WTC11 (cell line): ENCODE measurements at regions not wholly inside any gene's neighbourhood (a gene's known extent, or its start where the extent isn't known, plus 50 kb on each side); places are given as distances from the start of the nearest gene placed in this dataset.

Experiments
- ATF1 ChIP-seq: sonication (generic); formaldehyde crosslinking; IDR thresholded peaks from 2 replicates; pipeline ENCODE4 v1.8.1; 2023; ENCODE audit warnings: mild to moderate bottlenecking, moderate library complexity, missing genetic modification reagents
- ATF2 ChIP-seq: sonication (generic); formaldehyde crosslinking; IDR thresholded peaks from 2 replicates; pipeline ENCODE4 v1.8.1; 2022; ENCODE audit warnings: low read depth, missing genetic modification reagents, borderline replicate concordance
- CREB1 ChIP-seq: sonication (generic); formaldehyde crosslinking; IDR thresholded peaks from 2 replicates; pipeline ENCODE4 v1.8.0; 2023; ENCODE audit warnings: mild to moderate bottlenecking, missing genetic modification reagents
- CTCF ChIP-seq: fragments of 200-600 bp; IDR thresholded peaks from 2 replicates; pipeline ENCODE4 v1.8.0; 2022; ENCODE audit warnings: antibody characterized with exemption
- JUN ChIP-seq: sonication (generic); formaldehyde crosslinking; IDR thresholded peaks from 2 replicates; pipeline ENCODE4 v1.8.0; 2023; ENCODE audit warnings: mild to moderate bottlenecking, missing genetic modification reagents
- MYBL2 ChIP-seq: sonication (generic); formaldehyde crosslinking; IDR thresholded peaks from 2 replicates; pipeline ENCODE4 v1.8.1; 2023; ENCODE audit warnings: mild to moderate bottlenecking, moderate library complexity, missing genetic modification reagents
- NR2C2 ChIP-seq: sonication (generic); formaldehyde crosslinking; IDR thresholded peaks from 2 replicates; pipeline ENCODE4 v1.8.0; 2022; ENCODE audit warnings: mild to moderate bottlenecking, missing genetic modification reagents
- SMAD3 ChIP-seq: sonication (generic); formaldehyde crosslinking; IDR thresholded peaks from 2 replicates; pipeline ENCODE4 v1.8.0; 2022; ENCODE audit warnings: missing genetic modification reagents, mild to moderate bottlenecking, borderline replicate concordance
- ZNF121 ChIP-seq: sonication (generic); formaldehyde crosslinking; IDR thresholded peaks from 2 replicates; pipeline ENCODE4 v1.8.0; 2023; ENCODE audit warnings: missing genetic modification reagents
- ZNF263 ChIP-seq: sonication (generic); formaldehyde crosslinking; IDR thresholded peaks from 2 replicates; pipeline ENCODE4 v1.8.1; 2022; ENCODE audit warnings: low read depth, mild to moderate bottlenecking, moderate library complexity, missing genetic modification reagents

- TF ChIP-seq CTCF (no peak), ATF1 (CRISPR knock-in tag) (no peak), JUN (no peak), ATF2 (CRISPR knock-in tag) (no peak), CREB1 (CRISPR knock-in tag) (no peak), SMAD3 (CRISPR knock-in tag) (no peak), ZNF121 (no peak), NR2C2 (CRISPR knock-in tag) (no peak), MYBL2 (no peak), ZNF263 (CRISPR knock-in tag) (no peak)
Observed at GRCh38 chr9:13707612-13708576, 428.4 kb upstream of the MPDZ start.
